OCI-LY7 (cell line): ENCODE measurements at regions not wholly inside any gene's neighbourhood (a gene's known extent, or its start where the extent isn't known, plus 50 kb on each side); places are given as distances from the start of the nearest gene placed in this dataset.

ENCODE experiments used
- BruUV-seq: library from RNA; stranded (reverse); fragments of 400-500 nt; replicated peaks from 2 replicates; lab custom pipeline; 2021; lab: Mats Ljungman, UMichigan
- CTCF ChIA-PET: fragments of 300-600 bp; sonication (Branson Sonifier 250); formaldehyde crosslinking; loops from one replicate; lab custom pipeline; 2022; ENCODE audit warnings: antibody characterized with exemption; ENCODE audit not compliant: unreplicated experiment; lab: Charles Lee
- POLR2A ChIA-PET: fragments of 300-600 bp; sonication (Branson Sonifier 250); formaldehyde crosslinking; loops from one replicate; lab custom pipeline; 2022; ENCODE audit warnings: antibody characterized with exemption; lab: Charles Lee
- DNase-seq: peaks from one replicate; pipeline ENCODE4 v3.0.0-alpha.2; 2015; ENCODE audit warnings: low spot score
- H2AFZ ChIP-seq: fragments of 200-600 bp; sonication (generic), shearing (Covaris generic); 2 replicates; pipeline ENCODE4 v1.6.1; 2014; ENCODE audit warnings: mild to moderate bottlenecking, antibody characterized with exemption, low read length, moderate library complexity
- H3K27ac ChIP-seq: fragments of 200-600 bp; sonication (generic); 2 replicates; pipeline ENCODE4 v1.5.1; 2014; ENCODE audit warnings: mixed run types, low read depth, mild to moderate bottlenecking, moderate library complexity, low read length, inconsistent platforms; ENCODE audit not compliant: poor library complexity, severe bottlenecking
- H3K36me3 ChIP-seq: fragments of 200-600 bp; sonication (generic); 2 replicates; pipeline ENCODE4 v1.6.1; 2014; ENCODE audit warnings: mild to moderate bottlenecking, antibody characterized with exemption, low read length, moderate library complexity, mixed read lengths; ENCODE audit not compliant: insufficient read depth
- H3K4me1 ChIP-seq: fragments of 200-600 bp; sonication (generic); 2 replicates; pipeline ENCODE4 v1.5.1; 2014; ENCODE audit warnings: mild to moderate bottlenecking, low read length; ENCODE audit not compliant: insufficient read depth, poor library complexity, severe bottlenecking
- H3K4me2 ChIP-seq: fragments of 200-600 bp; sonication (generic); 2 replicates; pipeline ENCODE4 v1.6.1; 2014; ENCODE audit warnings: mild to moderate bottlenecking, low read length
- H3K4me3 ChIP-seq: fragments of 200-600 bp; sonication (generic); 2 replicates; pipeline ENCODE4 v1.5.1; 2014; ENCODE audit warnings: mild to moderate bottlenecking, low read depth, low read length; ENCODE audit not compliant: poor library complexity, severe bottlenecking
- H3K79me2 ChIP-seq: fragments of 200-600 bp; sonication (generic); 2 replicates; pipeline ENCODE4 v1.6.1; 2016; ENCODE audit warnings: low read depth, mild to moderate bottlenecking, low read length, moderate library complexity, mixed read lengths; ENCODE audit not compliant: insufficient read depth
- H3K9me2 ChIP-seq: fragments of 200-600 bp; sonication (generic); 2 replicates; pipeline ENCODE4 v1.6.1; 2016; ENCODE audit warnings: mild to moderate bottlenecking, low read length, mixed read lengths; ENCODE audit not compliant: insufficient read depth
- H3K9me3 ChIP-seq: fragments of 200-600 bp; sonication (generic); 2 replicates; pipeline ENCODE4 v1.6.1; 2014; ENCODE audit warnings: mild to moderate bottlenecking, mixed run types, low read length, mixed read lengths
- H4K20me1 ChIP-seq: fragments of 200-600 bp; sonication (generic); 2 replicates; pipeline ENCODE4 v1.6.1; 2014; ENCODE audit warnings: mild to moderate bottlenecking, antibody characterized with exemption, low read length, moderate library complexity, mixed read lengths; ENCODE audit not compliant: insufficient read depth
- EZH2phosphoT487 ChIP-seq: fragments of 200-600 bp; sonication (generic); IDR thresholded peaks from 2 replicates; pipeline ENCODE4 v1.6.1; 2018; ENCODE audit warnings: low read depth, borderline replicate concordance, mild to moderate bottlenecking, mixed run types, antibody characterized with exemption, low read length, moderate library complexity, mixed read lengths
- intact Hi-C: fragments of 100-400 bp; cut with micrococcal nuclease; formaldehyde crosslinking; loops from one replicate; pipeline ENCODE4 v1.10.0; 2022; ENCODE audit not compliant: unreplicated experiment
- TF ChIP-seq, protein P1 (sequence below): fragments of 200-600 bp; sonication (generic); conservative IDR thresholded peaks from 2 replicates; pipeline ENCODE4 v1.5.1; 2014; ENCODE audit warnings: mild to moderate bottlenecking, antibody characterized with exemption, low read length, moderate library complexity, mixed read lengths

DNA sequence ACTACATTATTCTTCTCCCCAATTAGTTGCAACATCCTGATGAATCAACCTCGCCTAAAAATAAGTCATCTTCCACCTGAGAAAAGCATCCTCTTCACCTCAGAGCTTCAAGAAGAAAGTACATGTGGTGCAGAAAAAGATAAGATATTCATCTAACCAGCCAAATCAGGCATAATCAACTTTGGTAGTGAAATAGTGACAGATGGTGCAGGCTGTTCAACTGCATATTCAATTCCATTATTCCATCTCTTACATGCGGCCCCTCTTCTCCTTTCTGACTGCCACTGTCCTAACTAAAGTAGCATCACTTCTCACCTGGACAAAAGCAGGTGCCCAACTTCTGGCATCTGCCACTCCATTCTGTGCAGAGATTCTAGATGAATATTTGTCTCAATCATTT, 148.4 kb upstream of the STEAP1 start:
- no peak for DNase-seq
- no peak overlapping the region for H2AFZ ChIP-seq
- H3K4me1 ChIP-seq: no peaks in the 10 kb centered on the region
- POLR2A ChIA-PET: interaction anchor here (0.9 kb wide), 1 partner anchor 11 kb away, joined by 3 read pairs; no protein-coding TSS in a partner anchor
- H3K4me2 ChIP-seq: no peak overlapping the region
- CTCF ChIA-PET: no interaction called here
- no peaks in the 10 kb centered on the region for H3K9me3 ChIP-seq
- no peak overlapping the region for H3K27ac ChIP-seq
- H3K4me3 ChIP-seq: no peak overlapping the region
- H3K9me2 ChIP-seq: no peaks in the 10 kb centered on the region
- intact Hi-C loops: no loop called here
- no peaks in the 10 kb centered on the region for H3K79me2 ChIP-seq
- H4K20me1 ChIP-seq: no peaks in the 10 kb centered on the region
- BruUV-seq: no TSS peak
- TF ChIP-seq, protein P1, sequence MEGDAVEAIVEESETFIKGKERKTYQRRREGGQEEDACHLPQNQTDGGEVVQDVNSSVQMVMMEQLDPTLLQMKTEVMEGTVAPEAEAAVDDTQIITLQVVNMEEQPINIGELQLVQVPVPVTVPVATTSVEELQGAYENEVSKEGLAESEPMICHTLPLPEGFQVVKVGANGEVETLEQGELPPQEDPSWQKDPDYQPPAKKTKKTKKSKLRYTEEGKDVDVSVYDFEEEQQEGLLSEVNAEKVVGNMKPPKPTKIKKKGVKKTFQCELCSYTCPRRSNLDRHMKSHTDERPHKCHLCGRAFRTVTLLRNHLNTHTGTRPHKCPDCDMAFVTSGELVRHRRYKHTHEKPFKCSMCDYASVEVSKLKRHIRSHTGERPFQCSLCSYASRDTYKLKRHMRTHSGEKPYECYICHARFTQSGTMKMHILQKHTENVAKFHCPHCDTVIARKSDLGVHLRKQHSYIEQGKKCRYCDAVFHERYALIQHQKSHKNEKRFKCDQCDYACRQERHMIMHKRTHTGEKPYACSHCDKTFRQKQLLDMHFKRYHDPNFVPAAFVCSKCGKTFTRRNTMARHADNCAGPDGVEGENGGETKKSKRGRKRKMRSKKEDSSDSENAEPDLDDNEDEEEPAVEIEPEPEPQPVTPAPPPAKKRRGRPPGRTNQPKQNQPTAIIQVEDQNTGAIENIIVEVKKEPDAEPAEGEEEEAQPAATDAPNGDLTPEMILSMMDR: no peak
- TF ChIP-seq EZH2phosphoT487: no peak
- H3K36me3 ChIP-seq: no peaks in the 10 kb centered on the region

DNA sequence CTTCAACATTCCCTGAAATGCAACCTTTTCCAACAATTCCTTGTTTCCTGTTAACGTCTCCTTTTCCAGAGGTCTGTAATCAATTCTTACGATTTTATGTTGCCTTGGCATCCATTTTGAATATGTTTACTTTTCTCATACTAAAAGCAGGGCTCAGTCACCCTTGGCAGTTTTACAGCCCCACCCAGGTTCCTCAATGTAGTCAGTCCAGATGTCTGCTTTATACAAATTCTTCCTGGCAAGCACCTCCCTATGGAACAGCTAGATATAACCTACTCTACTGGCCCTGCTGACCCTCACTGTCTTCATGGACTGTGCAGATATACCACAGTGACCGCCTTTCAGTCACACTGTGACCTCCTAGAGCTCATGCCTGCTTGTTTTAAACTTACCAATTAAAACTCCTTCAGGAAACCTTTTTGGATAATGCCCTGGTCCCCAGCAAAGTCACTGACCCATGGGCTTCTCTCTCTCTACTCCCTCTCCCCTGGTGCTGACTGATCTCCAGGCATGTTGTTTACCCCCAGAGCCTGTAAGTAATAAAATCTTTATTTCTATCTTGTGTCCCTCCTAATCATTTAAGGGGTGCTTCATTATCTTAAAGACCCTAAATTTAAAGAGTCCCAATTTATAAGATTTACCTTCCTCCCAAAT, 147.1 kb upstream of the STEAP1 start:
- intact Hi-C loops: no loop called here
- no peak overlapping the region for H3K4me3 ChIP-seq
- H3K79me2 ChIP-seq: no peaks in the 10 kb centered on the region
- no peaks in the 10 kb centered on the region for H3K36me3 ChIP-seq
- ChIA-PET CTCF (no interaction called here), POLR2A (no interaction called here)
- no peak for DNase-seq
- H4K20me1 ChIP-seq: no peaks in the 10 kb centered on the region
- H3K27ac ChIP-seq: no peak overlapping the region
- H3K9me3 ChIP-seq: no peaks in the 10 kb centered on the region
- no peak overlapping the region for H3K4me2 ChIP-seq
- no peaks in the 10 kb centered on the region for H3K9me2 ChIP-seq
- no peak overlapping the region for H2AFZ ChIP-seq
- BruUV-seq: no TSS peak
- no peaks in the 10 kb centered on the region for H3K4me1 ChIP-seq
- no peak for TF ChIP-seq EZH2phosphoT487
- TF ChIP-seq, protein P1: no peak

DNA sequence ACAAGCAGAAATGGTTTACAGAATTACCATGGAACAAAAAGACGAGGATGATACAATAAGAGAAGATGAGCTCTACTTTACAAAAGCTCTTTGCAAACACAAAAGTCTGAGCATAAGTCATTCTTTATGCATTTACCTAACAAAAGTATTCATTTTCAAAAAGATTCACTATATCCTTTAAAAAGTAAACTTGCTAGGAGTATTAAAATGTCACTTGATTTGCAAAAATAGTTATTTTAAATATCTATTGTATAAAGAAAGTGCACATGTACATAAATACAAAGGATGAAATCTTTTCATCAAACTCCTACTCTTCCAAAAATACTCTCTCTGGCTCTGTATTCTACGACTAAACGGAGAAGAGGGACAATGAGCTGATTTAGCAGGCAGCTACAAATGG, 146.4 kb upstream of the STEAP1 start:
- H3K36me3 ChIP-seq: no peaks in the 10 kb centered on the region
- H3K4me3 ChIP-seq: no peak overlapping the region
- BruUV-seq: no TSS peak
- ChIA-PET CTCF (no interaction called here), POLR2A (no interaction called here)
- H2AFZ ChIP-seq: no peak overlapping the region
- intact Hi-C loops: no loop called here
- no peak overlapping the region for H3K27ac ChIP-seq
- TF ChIP-seq, protein P1: no peak
- no peak for TF ChIP-seq EZH2phosphoT487
- no peaks in the 10 kb centered on the region for H3K9me3 ChIP-seq
- DNase-seq: no peak
- no peak overlapping the region for H3K4me2 ChIP-seq
- no peaks in the 10 kb centered on the region for H3K79me2 ChIP-seq
- H3K4me1 ChIP-seq: no peaks in the 10 kb centered on the region
- no peaks in the 10 kb centered on the region for H4K20me1 ChIP-seq
- no peaks in the 10 kb centered on the region for H3K9me2 ChIP-seq
